Activated B cell treated with CpG ODN at 0.5 μM for 24 hours (primary cell): ENCODE measurements at regions not wholly inside any gene's neighbourhood (a gene's known extent, or its start where the extent isn't known, plus 50 kb on each side); places are given as distances from the start of the nearest gene placed in this dataset.

Experiments
- ATAC-seq: fragments of 200-7000 bp; cut with Tn5 transposase; one replicate; pipeline ENCODE4 v1.10.0; 2021; ENCODE audit warnings: low read depth, mild to moderate bottlenecking, moderate library complexity
- CTCF ChIA-PET: fragments of 350-600 bp; sonication (Branson Sonifier 250); formaldehyde crosslinking; loops from one replicate; lab custom pipeline; 2021; ENCODE audit warnings: antibody characterized with exemption; lab: Charles Lee
- POLR2A ChIA-PET: fragments of 350-600 bp; sonication (Branson Sonifier 250); formaldehyde crosslinking; loops from one replicate; lab custom pipeline; 2021; ENCODE audit warnings: antibody characterized with exemption; lab: Charles Lee
- DNase-seq: peaks from one replicate; pipeline ENCODE4 v3.0.0; 2022
- H3K27ac Mint-ChIP-seq: one replicate; pipeline ENCODE4 v1.8.0; 2020; ENCODE audit warnings: mixed read lengths
- H3K27me3 Mint-ChIP-seq: one replicate; pipeline ENCODE4 v1.8.0; 2021; ENCODE audit warnings: mixed read lengths
- H3K36me3 Mint-ChIP-seq: one replicate; pipeline ENCODE4 v1.8.0; 2021; ENCODE audit warnings: low read depth, mixed read lengths
- H3K4me1 Mint-ChIP-seq: one replicate; pipeline ENCODE4 v1.8.0; 2021; ENCODE audit warnings: mixed read lengths
- H3K4me3 Mint-ChIP-seq: one replicate; pipeline ENCODE4 v1.8.0; 2020; ENCODE audit warnings: mild to moderate bottlenecking, mixed read lengths
- H3K9me3 Mint-ChIP-seq: one replicate; pipeline ENCODE4 v1.8.0; 2020; ENCODE audit warnings: mixed read lengths
- intact Hi-C: fragments of 100-400 bp; cut with micrococcal nuclease; formaldehyde crosslinking; loops from one replicate; pipeline ENCODE4 v1.15.1; 2024
- TF ChIP-seq, protein P1 (sequence below): fragments of 200-600 bp; IDR thresholded peaks from one replicate; pipeline ENCODE4 v1.8.0; 2022; ENCODE audit warnings: antibody characterized with exemption, mild to moderate bottlenecking

GRCh38 chr21:25384782-25385181 lies 222.5 kb downstream of the MRPL39 start:
- H3K9me3 Mint-ChIP-seq: no peaks in the 10 kb centered on the region
- ATAC-seq: no peak
- H3K4me1 Mint-ChIP-seq: peaks cover 15% of the 10 kb centered on the region
- no peak overlapping the region for H3K4me3 Mint-ChIP-seq
- TF ChIP-seq, protein P1, sequence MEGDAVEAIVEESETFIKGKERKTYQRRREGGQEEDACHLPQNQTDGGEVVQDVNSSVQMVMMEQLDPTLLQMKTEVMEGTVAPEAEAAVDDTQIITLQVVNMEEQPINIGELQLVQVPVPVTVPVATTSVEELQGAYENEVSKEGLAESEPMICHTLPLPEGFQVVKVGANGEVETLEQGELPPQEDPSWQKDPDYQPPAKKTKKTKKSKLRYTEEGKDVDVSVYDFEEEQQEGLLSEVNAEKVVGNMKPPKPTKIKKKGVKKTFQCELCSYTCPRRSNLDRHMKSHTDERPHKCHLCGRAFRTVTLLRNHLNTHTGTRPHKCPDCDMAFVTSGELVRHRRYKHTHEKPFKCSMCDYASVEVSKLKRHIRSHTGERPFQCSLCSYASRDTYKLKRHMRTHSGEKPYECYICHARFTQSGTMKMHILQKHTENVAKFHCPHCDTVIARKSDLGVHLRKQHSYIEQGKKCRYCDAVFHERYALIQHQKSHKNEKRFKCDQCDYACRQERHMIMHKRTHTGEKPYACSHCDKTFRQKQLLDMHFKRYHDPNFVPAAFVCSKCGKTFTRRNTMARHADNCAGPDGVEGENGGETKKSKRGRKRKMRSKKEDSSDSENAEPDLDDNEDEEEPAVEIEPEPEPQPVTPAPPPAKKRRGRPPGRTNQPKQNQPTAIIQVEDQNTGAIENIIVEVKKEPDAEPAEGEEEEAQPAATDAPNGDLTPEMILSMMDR: no peak
- POLR2A ChIA-PET: no interaction called here
- CTCF ChIA-PET: interaction anchor here (0.5 to 2.5 kb wide), 8 partner anchors 17 to 1531 kb away, joined by 3 to 30 read pairs (median 4); no protein-coding TSS in a partner anchor
- H3K27ac Mint-ChIP-seq: no peak overlapping the region
- no peaks in the 10 kb centered on the region for H3K27me3 Mint-ChIP-seq
- intact Hi-C loops: loop anchor here (10.0 kb wide), 1 partner anchor 1340 kb away; no protein-coding TSS in a partner anchor
- DNase-seq: no peak
- peaks cover 2% of the 10 kb centered on the region for H3K36me3 Mint-ChIP-seq

DNA sequence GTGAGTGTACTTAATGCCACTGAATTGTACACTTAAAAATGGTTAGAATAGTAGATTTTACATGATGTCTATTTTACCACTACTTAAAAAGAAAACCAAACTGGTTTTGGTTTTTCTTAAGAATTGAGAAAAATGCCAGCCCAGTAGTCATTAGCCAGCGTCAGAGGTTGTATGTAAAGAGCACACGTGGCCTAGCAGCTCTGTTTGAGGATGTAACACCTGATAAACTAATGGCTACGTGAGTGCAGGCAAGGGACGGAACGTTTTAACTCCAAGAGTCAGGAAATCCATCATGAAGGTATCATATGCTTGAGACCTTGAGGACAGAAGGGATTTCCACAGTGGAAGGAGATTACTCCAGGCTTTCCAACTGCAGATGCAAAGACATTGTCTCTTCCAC lies 223.7 kb downstream of the MRPL39 start:
- Mint-ChIP-seq H3K4me3 (no peak overlapping the region), H3K9me3 (peaks cover 2% of the 10 kb centered on the region), H3K4me1 (peaks cover 15% of the 10 kb centered on the region), H3K27ac (no peak overlapping the region), H3K27me3 (no peaks in the 10 kb centered on the region), H3K36me3 (peaks cover 4% of the 10 kb centered on the region)
- no peak for DNase-seq
- ATAC-seq: no peak
- TF ChIP-seq, protein P1: no peak
- POLR2A ChIA-PET: no interaction called here
- intact Hi-C loops: loop anchor here (10.0 kb wide), 1 partner anchor 1339 kb away; no protein-coding TSS in a partner anchor
- CTCF ChIA-PET: interaction anchor here (1.2 kb wide), 1 partner anchor 71 kb away, joined by 4 read pairs; no protein-coding TSS in a partner anchor

DNA sequence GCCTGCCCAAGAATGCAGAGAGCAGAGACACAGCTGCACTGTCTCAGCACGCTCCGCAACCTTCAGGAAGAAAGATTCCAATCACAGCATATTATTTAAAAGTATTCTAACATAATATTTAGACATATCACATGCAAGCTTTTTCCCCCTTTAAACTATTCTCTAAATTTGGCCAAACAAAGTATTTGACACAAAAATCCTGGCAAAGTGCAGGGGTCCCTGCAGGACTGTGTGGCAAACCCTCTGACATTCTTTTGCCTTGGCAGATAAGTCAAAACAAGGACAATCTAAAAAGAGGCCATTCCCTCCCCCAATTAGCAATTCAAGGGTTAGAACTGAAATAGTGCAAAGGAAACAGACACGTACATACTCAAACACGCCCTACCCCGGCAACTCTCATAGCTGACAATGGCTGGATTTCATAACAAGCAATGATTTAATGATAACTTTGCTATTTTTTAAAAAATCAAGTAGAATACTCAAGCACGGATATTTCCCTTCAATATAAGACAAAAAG lies 225.3 kb downstream of the MRPL39 start:
- H3K27ac Mint-ChIP-seq: no peak overlapping the region
- H3K4me3 Mint-ChIP-seq: no peak overlapping the region
- POLR2A ChIA-PET: no interaction called here
- DNase-seq: no peak
- CTCF ChIA-PET: no interaction called here
- no peak for ATAC-seq
- peaks cover 11% of the 10 kb centered on the region for H3K4me1 Mint-ChIP-seq
- no peaks in the 10 kb centered on the region for H3K27me3 Mint-ChIP-seq
- intact Hi-C loops: loop anchor here (10.0 kb wide), 1 partner anchor 1337 kb away; no protein-coding TSS in a partner anchor
- TF ChIP-seq, protein P1: no peak
- peaks cover 13% of the 10 kb centered on the region for H3K9me3 Mint-ChIP-seq
- H3K36me3 Mint-ChIP-seq: peaks cover 8% of the 10 kb centered on the region

- Mint-ChIP-seq H3K4me1 (no peaks in the 10 kb centered on the region), H3K36me3 (peaks cover 8% of the 10 kb centered on the region), H3K27me3 (no peaks in the 10 kb centered on the region), H3K4me3 (no peak overlapping the region), H3K9me3 (peaks cover 13% of the 10 kb centered on the region), H3K27ac (no peak overlapping the region)
- TF ChIP-seq, protein P1: no peak
- CTCF ChIA-PET: no interaction called here
- intact Hi-C loops: no loop called here
- ATAC-seq: no peak
- DNase-seq: no peak
- POLR2A ChIA-PET: no interaction called here
These were observed 231.6 kb downstream of the MRPL39 start for GRCh38 chr21:25375675-25376074.

GRCh38 chr21:25373126-25374082 lies 233.9 kb downstream of the MRPL39 start:
- POLR2A ChIA-PET: no interaction called here

More at GRCh38 chr21:25373126-25374082, 233.9 kb downstream of the MRPL39 start:
- H3K36me3 Mint-ChIP-seq: peaks cover 3% of the 10 kb centered on the region
- no peak overlapping the region for H3K4me3 Mint-ChIP-seq
- no peak overlapping the region for H3K27ac Mint-ChIP-seq
- H3K9me3 Mint-ChIP-seq: peaks cover 10% of the 10 kb centered on the region
- TF ChIP-seq, protein P1: no peak
- intact Hi-C loops: no loop called here
- CTCF ChIA-PET: no interaction called here
- H3K4me1 Mint-ChIP-seq: no peaks in the 10 kb centered on the region
- DNase-seq: no peak
- no peaks in the 10 kb centered on the region for H3K27me3 Mint-ChIP-seq
- ATAC-seq: no peak
